ENCODE measurements at regions not wholly inside any gene's neighbourhood (a gene's known extent, or its start where the extent isn't known, plus 50 kb on each side); places are given as distances from the start of the nearest gene placed in this dataset.

- no peak overlapping the region for H2AFZ ChIP-seq (ENCODE audit: low read length)
- no peak overlapping the region for H3K4me3 ChIP-seq (ENCODE audit: low read length)
- H3K9me3 ChIP-seq (ENCODE audit: low read length): peaks cover 22% of the 10 kb centered on the region
- H3K4me1 ChIP-seq (ENCODE audit: low read length): no peaks in the 10 kb centered on the region
- H3K27ac ChIP-seq (ENCODE audit: low read length): no peak overlapping the region
- DNase-seq: no peak
- H3K9ac ChIP-seq (ENCODE audit: low read length): no peak overlapping the region
- H3K27me3 ChIP-seq (ENCODE audit: low read length): no peaks in the 10 kb centered on the region
- H3K4me2 ChIP-seq (ENCODE audit: low read depth, low read length, poor library complexity, severe bottlenecking): no peak overlapping the region
- no peaks in the 10 kb centered on the region for H3K36me3 ChIP-seq (ENCODE audit: insufficient read depth, low read length)
- no peaks in the 10 kb centered on the region for H3K79me2 ChIP-seq (ENCODE audit: low read length)
- H4K20me1 ChIP-seq (ENCODE audit: insufficient read depth, low read depth, low read length): no peaks in the 10 kb centered on the region
- no peaks in the 10 kb centered on the region for H3K9me2 ChIP-seq (replicated peaks; ENCODE audit: insufficient read depth, low read length)
Measured at GRCh38 chr13:103730407-103730806, 664.2 kb upstream of the SLC10A2 start.

- H3K4me3 ChIP-seq (ENCODE audit: low read length): no peak overlapping the region
- no peaks in the 10 kb centered on the region for H4K20me1 ChIP-seq (ENCODE audit: insufficient read depth, low read depth, low read length)
- peaks cover 19% of the 10 kb centered on the region for H3K9me3 ChIP-seq (ENCODE audit: low read length)
- no peaks in the 10 kb centered on the region for H3K9me2 ChIP-seq (replicated peaks; ENCODE audit: insufficient read depth, low read length)
- no peak overlapping the region for H3K27ac ChIP-seq (ENCODE audit: low read length)
- no peak for DNase-seq
- no peak overlapping the region for H2AFZ ChIP-seq (ENCODE audit: low read length)
- no peaks in the 10 kb centered on the region for H3K27me3 ChIP-seq (ENCODE audit: low read length)
- no peaks in the 10 kb centered on the region for H3K36me3 ChIP-seq (ENCODE audit: insufficient read depth, low read length)
- H3K4me1 ChIP-seq (ENCODE audit: low read length): no peaks in the 10 kb centered on the region
- H3K79me2 ChIP-seq (ENCODE audit: low read length): no peaks in the 10 kb centered on the region
- no peak overlapping the region for H3K4me2 ChIP-seq (ENCODE audit: low read depth, low read length, poor library complexity, severe bottlenecking)
- H3K9ac ChIP-seq (ENCODE audit: low read length): no peak overlapping the region
Measured at GRCh38 chr13:103726808-103727207, 660.6 kb upstream of the SLC10A2 start.

GRCh38 chr13:103716718-103717117 lies 650.5 kb upstream of the SLC10A2 start:
- Histone ChIP-seq H4K20me1 (ENCODE audit: insufficient read depth, low read depth, low read length) (no peaks in the 10 kb centered on the region), H3K9ac (ENCODE audit: low read length) (no peak overlapping the region), H3K4me1 (ENCODE audit: low read length) (no peaks in the 10 kb centered on the region), H3K27me3 (ENCODE audit: low read length) (no peaks in the 10 kb centered on the region), H3K36me3 (ENCODE audit: insufficient read depth, low read length) (no peaks in the 10 kb centered on the region), H3K79me2 (ENCODE audit: low read length) (no peaks in the 10 kb centered on the region), H3K9me3 (ENCODE audit: low read length) (peaks cover 10% of the 10 kb centered on the region), H3K4me3 (ENCODE audit: low read length) (no peak overlapping the region), H2AFZ (ENCODE audit: low read length) (no peak overlapping the region), H3K4me2 (ENCODE audit: low read depth, low read length, poor library complexity, severe bottlenecking) (no peak overlapping the region), H3K9me2 (replicated peaks; ENCODE audit: insufficient read depth, low read length) (no peaks in the 10 kb centered on the region), H3K27ac (ENCODE audit: low read length) (no peak overlapping the region)
- no peak for DNase-seq

- Histone ChIP-seq H3K9ac (ENCODE audit: low read length) (no peak overlapping the region), H3K4me1 (ENCODE audit: low read length) (no peaks in the 10 kb centered on the region), H3K9me3 (ENCODE audit: low read length) (peaks cover 7% of the 10 kb centered on the region; the same call in 1 of the 2 replicates), H3K27me3 (ENCODE audit: low read length) (no peaks in the 10 kb centered on the region), H4K20me1 (ENCODE audit: insufficient read depth, low read depth, low read length) (no peaks in the 10 kb centered on the region), H3K27ac (ENCODE audit: low read length) (no peak overlapping the region), H3K4me3 (ENCODE audit: low read length) (no peak overlapping the region), H3K4me2 (ENCODE audit: low read depth, low read length, poor library complexity, severe bottlenecking) (no peak overlapping the region), H2AFZ (ENCODE audit: low read length) (no peak overlapping the region), H3K36me3 (ENCODE audit: insufficient read depth, low read length) (no peaks in the 10 kb centered on the region), H3K79me2 (ENCODE audit: low read length) (no peaks in the 10 kb centered on the region), H3K9me2 (replicated peaks; ENCODE audit: insufficient read depth, low read length) (no peaks in the 10 kb centered on the region)
- DNase-seq: no peak
Measured at GRCh38 chr13:103715335-103715734, 649.1 kb upstream of the SLC10A2 start.

GRCh38 chr13:103703246-103703645 lies 637.0 kb upstream of the SLC10A2 start:
- H3K79me2 ChIP-seq (ENCODE audit: low read length): no peaks in the 10 kb centered on the region
- no peaks in the 10 kb centered on the region for H4K20me1 ChIP-seq (ENCODE audit: insufficient read depth, low read depth, low read length)
- H3K4me2 ChIP-seq (ENCODE audit: low read depth, low read length, poor library complexity, severe bottlenecking): no peak overlapping the region
- H3K9ac ChIP-seq (ENCODE audit: low read length): no peak overlapping the region
- no peaks in the 10 kb centered on the region for H3K27me3 ChIP-seq (ENCODE audit: low read length)
- H3K4me3 ChIP-seq (ENCODE audit: low read length): no peak overlapping the region
- H3K9me3 ChIP-seq (ENCODE audit: low read length): peaks cover 21% of the 10 kb centered on the region
- no peak overlapping the region for H2AFZ ChIP-seq (ENCODE audit: low read length)
- no peaks in the 10 kb centered on the region for H3K4me1 ChIP-seq (ENCODE audit: low read length)
- no peaks in the 10 kb centered on the region for H3K36me3 ChIP-seq (ENCODE audit: insufficient read depth, low read length)
- no peak for DNase-seq
- no peak overlapping the region for H3K27ac ChIP-seq (ENCODE audit: low read length)
- H3K9me2 ChIP-seq (replicated peaks; ENCODE audit: insufficient read depth, low read length): no peaks in the 10 kb centered on the region

GRCh38 chr13:103698000-103698399 lies 631.8 kb upstream of the SLC10A2 start:
- Histone ChIP-seq H4K20me1 (ENCODE audit: insufficient read depth, low read depth, low read length) (no peaks in the 10 kb centered on the region), H3K4me1 (ENCODE audit: low read length) (no peaks in the 10 kb centered on the region), H3K4me3 (ENCODE audit: low read length) (no peak overlapping the region), H3K36me3 (ENCODE audit: insufficient read depth, low read length) (no peaks in the 10 kb centered on the region), H2AFZ (ENCODE audit: low read length) (no peak overlapping the region), H3K9ac (ENCODE audit: low read length) (no peak overlapping the region), H3K9me2 (replicated peaks; ENCODE audit: insufficient read depth, low read length) (no peaks in the 10 kb centered on the region), H3K27ac (ENCODE audit: low read length) (no peak overlapping the region), H3K27me3 (ENCODE audit: low read length) (no peaks in the 10 kb centered on the region), H3K4me2 (ENCODE audit: low read depth, low read length, poor library complexity, severe bottlenecking) (no peak overlapping the region), H3K9me3 (ENCODE audit: low read length) (peaks cover 28% of the 10 kb centered on the region), H3K79me2 (ENCODE audit: low read length) (no peaks in the 10 kb centered on the region)
- no peak for DNase-seq

- Histone ChIP-seq H3K79me2 (ENCODE audit: low read length) (no peaks in the 10 kb centered on the region), H3K4me3 (ENCODE audit: low read length) (no peak overlapping the region), H2AFZ (ENCODE audit: low read length) (no peak overlapping the region), H3K36me3 (ENCODE audit: insufficient read depth, low read length) (no peaks in the 10 kb centered on the region), H3K9me2 (replicated peaks; ENCODE audit: insufficient read depth, low read length) (no peaks in the 10 kb centered on the region), H3K4me2 (ENCODE audit: low read depth, low read length, poor library complexity, severe bottlenecking) (no peak overlapping the region), H3K27ac (ENCODE audit: low read length) (no peak overlapping the region), H3K9ac (ENCODE audit: low read length) (no peak overlapping the region), H4K20me1 (ENCODE audit: insufficient read depth, low read depth, low read length) (no peaks in the 10 kb centered on the region), H3K27me3 (ENCODE audit: low read length) (no peaks in the 10 kb centered on the region), H3K9me3 (ENCODE audit: low read length) (peaks cover 28% of the 10 kb centered on the region), H3K4me1 (ENCODE audit: low read length) (no peaks in the 10 kb centered on the region)
- no peak for DNase-seq
Measured at GRCh38 chr13:103695320-103695719, 629.1 kb upstream of the SLC10A2 start.

- no peak overlapping the region for H3K9ac ChIP-seq (ENCODE audit: low read length)
- no peaks in the 10 kb centered on the region for H4K20me1 ChIP-seq (ENCODE audit: insufficient read depth, low read depth, low read length)
- H3K4me2 ChIP-seq (ENCODE audit: low read depth, low read length, poor library complexity, severe bottlenecking): no peak overlapping the region
Measured at GRCh38 chr13:103694471-103694870, 628.3 kb upstream of the SLC10A2 start.

GRCh38 chr13:103694033-103694432 lies 627.8 kb upstream of the SLC10A2 start:
- H3K4me2 ChIP-seq (ENCODE audit: low read depth, low read length, poor library complexity, severe bottlenecking): no peak overlapping the region
- no peak for DNase-seq
- no peaks in the 10 kb centered on the region for H3K27me3 ChIP-seq (ENCODE audit: low read length)
- H3K9me3 ChIP-seq (ENCODE audit: low read length): peaks cover 35% of the 10 kb centered on the region
- H3K27ac ChIP-seq (ENCODE audit: low read length): no peak overlapping the region
- H4K20me1 ChIP-seq (ENCODE audit: insufficient read depth, low read depth, low read length): no peaks in the 10 kb centered on the region
- H3K9ac ChIP-seq (ENCODE audit: low read length): no peak overlapping the region
- H2AFZ ChIP-seq (ENCODE audit: low read length): no peak overlapping the region
- no peaks in the 10 kb centered on the region for H3K4me1 ChIP-seq (ENCODE audit: low read length)
- no peak overlapping the region for H3K4me3 ChIP-seq (ENCODE audit: low read length)
- no peaks in the 10 kb centered on the region for H3K36me3 ChIP-seq (ENCODE audit: insufficient read depth, low read length)
- H3K9me2 ChIP-seq (replicated peaks; ENCODE audit: insufficient read depth, low read length): no peaks in the 10 kb centered on the region
- H3K79me2 ChIP-seq (ENCODE audit: low read length): no peaks in the 10 kb centered on the region

More at GRCh38 chr13:103694471-103694870, 628.3 kb upstream of the SLC10A2 start:
- no peak overlapping the region for H3K27ac ChIP-seq (ENCODE audit: low read length)
- no peak for DNase-seq
- no peaks in the 10 kb centered on the region for H3K79me2 ChIP-seq (ENCODE audit: low read length)
- peaks cover 32% of the 10 kb centered on the region for H3K9me3 ChIP-seq (ENCODE audit: low read length)
- H3K36me3 ChIP-seq (ENCODE audit: insufficient read depth, low read length): no peaks in the 10 kb centered on the region
- no peaks in the 10 kb centered on the region for H3K9me2 ChIP-seq (replicated peaks; ENCODE audit: insufficient read depth, low read length)
- no peak overlapping the region for H2AFZ ChIP-seq (ENCODE audit: low read length)
- no peaks in the 10 kb centered on the region for H3K4me1 ChIP-seq (ENCODE audit: low read length)
- no peak overlapping the region for H3K4me3 ChIP-seq (ENCODE audit: low read length)
- H3K27me3 ChIP-seq (ENCODE audit: low read length): no peaks in the 10 kb centered on the region
